ENCODE measurements at regions not wholly inside any gene's neighbourhood (a gene's known extent, or its start where the extent isn't known, plus 50 kb on each side); places are given as distances from the start of the nearest gene placed in this dataset.

DNA sequence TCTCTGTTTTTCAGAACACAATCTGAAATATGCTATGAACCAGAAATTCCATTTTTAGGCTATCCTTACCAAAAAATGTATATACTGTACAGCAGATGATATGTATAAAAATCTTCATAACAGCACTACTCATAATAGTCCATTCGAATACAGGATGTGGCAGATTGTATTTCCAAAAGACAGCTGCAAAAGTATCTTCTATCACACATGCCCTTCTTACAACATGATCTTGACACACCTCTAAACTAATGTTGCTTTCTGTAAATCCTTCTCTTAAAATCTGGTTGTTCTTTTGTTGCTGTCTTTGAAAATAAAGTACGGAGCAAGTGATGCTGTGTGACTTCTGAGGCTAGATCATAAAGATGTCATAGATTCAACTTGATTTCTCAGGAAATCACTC lies 409.9 kb upstream of the LUZP2 start:
- TF ChIP-seq, protein P1, sequence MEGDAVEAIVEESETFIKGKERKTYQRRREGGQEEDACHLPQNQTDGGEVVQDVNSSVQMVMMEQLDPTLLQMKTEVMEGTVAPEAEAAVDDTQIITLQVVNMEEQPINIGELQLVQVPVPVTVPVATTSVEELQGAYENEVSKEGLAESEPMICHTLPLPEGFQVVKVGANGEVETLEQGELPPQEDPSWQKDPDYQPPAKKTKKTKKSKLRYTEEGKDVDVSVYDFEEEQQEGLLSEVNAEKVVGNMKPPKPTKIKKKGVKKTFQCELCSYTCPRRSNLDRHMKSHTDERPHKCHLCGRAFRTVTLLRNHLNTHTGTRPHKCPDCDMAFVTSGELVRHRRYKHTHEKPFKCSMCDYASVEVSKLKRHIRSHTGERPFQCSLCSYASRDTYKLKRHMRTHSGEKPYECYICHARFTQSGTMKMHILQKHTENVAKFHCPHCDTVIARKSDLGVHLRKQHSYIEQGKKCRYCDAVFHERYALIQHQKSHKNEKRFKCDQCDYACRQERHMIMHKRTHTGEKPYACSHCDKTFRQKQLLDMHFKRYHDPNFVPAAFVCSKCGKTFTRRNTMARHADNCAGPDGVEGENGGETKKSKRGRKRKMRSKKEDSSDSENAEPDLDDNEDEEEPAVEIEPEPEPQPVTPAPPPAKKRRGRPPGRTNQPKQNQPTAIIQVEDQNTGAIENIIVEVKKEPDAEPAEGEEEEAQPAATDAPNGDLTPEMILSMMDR (IDR thresholded peaks at IDR 0.05): no peak
- no peak for TF ChIP-seq POLR2A (IDR thresholded peaks at IDR 0.05)
- DNase-seq (no peak), ATAC-seq (no peak)
- intact Hi-C loops (cut with DNase I): no loop called here
- WGBS (ENCODE audit: insufficient coverage, low coverage, low lambda C conversion rate, missing lambda C conversion rate): 34% methylated on average over 2 of the region's 2 CpGs
- H3K4me1 ChIP-seq: no peaks in the 10 kb centered on the region
- H3K9me3 ChIP-seq: no peaks in the 10 kb centered on the region
- no peaks in the 10 kb centered on the region for H3K27me3 ChIP-seq
- no peak overlapping the region for H3K27ac ChIP-seq
- no peak overlapping the region for H3K4me3 ChIP-seq
- H3K36me3 ChIP-seq: no peaks in the 10 kb centered on the region

GRCh38 chr11:24091594-24091993 lies 405.3 kb upstream of the LUZP2 start:
- no peak overlapping the region for H3K27ac ChIP-seq
- intact Hi-C loops (cut with DNase I): no loop called here
- TF ChIP-seq, protein P1 (IDR thresholded peaks at IDR 0.05): no peak
- TF ChIP-seq POLR2A (IDR thresholded peaks at IDR 0.05): no peak
- ATAC-seq: no peak
- H3K27me3 ChIP-seq: no peaks in the 10 kb centered on the region
- no peak for DNase-seq
- no peak overlapping the region for H3K4me3 ChIP-seq
- no peaks in the 10 kb centered on the region for H3K9me3 ChIP-seq
- H3K36me3 ChIP-seq: no peaks in the 10 kb centered on the region
- 67% methylated on average over 2 of the region's 2 CpGs for WGBS (ENCODE audit: insufficient coverage, low coverage, low lambda C conversion rate, missing lambda C conversion rate)
- H3K4me1 ChIP-seq: no peaks in the 10 kb centered on the region

DNA sequence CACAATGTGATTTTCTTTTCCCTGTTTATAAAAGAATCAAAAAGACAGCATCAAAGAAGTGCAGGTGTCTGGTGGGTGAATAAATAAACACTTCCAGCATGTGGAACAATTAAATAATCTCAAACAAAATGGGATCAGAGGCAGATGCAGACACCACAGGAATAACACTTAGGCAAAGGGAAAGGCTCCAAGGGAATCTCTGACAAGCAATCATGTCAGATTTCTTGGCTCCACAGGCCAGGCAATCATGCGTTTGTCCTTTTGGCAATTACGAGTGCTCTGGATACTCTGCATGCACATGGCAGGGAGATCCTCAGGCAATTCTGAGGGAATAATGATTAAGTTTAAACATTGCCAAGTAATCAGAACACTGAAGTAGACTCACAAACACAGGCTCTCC lies 403.5 kb upstream of the LUZP2 start:
- H3K27me3 ChIP-seq: no peaks in the 10 kb centered on the region
- no peaks in the 10 kb centered on the region for H3K4me1 ChIP-seq
- TF ChIP-seq POLR2A (IDR thresholded peaks at IDR 0.05): no peak
- TF ChIP-seq, protein P1 (IDR thresholded peaks at IDR 0.05): no peak
- H3K27ac ChIP-seq: no peak overlapping the region
- no peak overlapping the region for H3K4me3 ChIP-seq
- no peaks in the 10 kb centered on the region for H3K36me3 ChIP-seq
- WGBS (ENCODE audit: insufficient coverage, low coverage, low lambda C conversion rate, missing lambda C conversion rate): 29% methylated on average over 2 of the region's 2 CpGs
- intact Hi-C loops (cut with DNase I): no loop called here
- no peak for ATAC-seq
- DNase-seq: no peak
- H3K9me3 ChIP-seq: no peaks in the 10 kb centered on the region

DNA sequence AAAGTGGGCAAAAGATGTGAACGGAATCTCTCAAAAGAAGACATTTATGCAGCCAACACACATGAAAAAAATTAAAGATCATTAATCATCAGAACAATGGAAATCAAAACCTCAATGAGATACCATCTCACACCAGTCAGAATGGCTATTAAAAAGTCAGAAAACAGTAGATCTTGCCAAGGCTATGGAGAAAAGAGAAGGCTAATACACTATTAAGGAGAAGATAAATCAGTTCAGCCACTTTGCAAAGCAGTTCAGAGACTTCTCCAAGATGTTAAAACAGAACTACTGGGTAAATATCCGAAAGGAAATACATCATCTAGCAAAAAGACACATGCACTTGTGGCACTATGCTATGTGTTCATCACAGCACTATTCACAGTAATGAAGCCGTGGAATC lies 388.2 kb upstream of the LUZP2 start:
- H3K27ac ChIP-seq: no peak overlapping the region
- H3K27me3 ChIP-seq: no peaks in the 10 kb centered on the region
- ATAC-seq: no peak
- H3K9me3 ChIP-seq: no peaks in the 10 kb centered on the region
- no peak overlapping the region for H3K4me3 ChIP-seq
- DNase-seq: no peak
- TF ChIP-seq POLR2A (IDR thresholded peaks at IDR 0.05): no peak
- TF ChIP-seq, protein P1 (IDR thresholded peaks at IDR 0.05): no peak
- WGBS (ENCODE audit: insufficient coverage, low coverage, low lambda C conversion rate, missing lambda C conversion rate): 52% methylated on average over 3 of the region's 3 CpGs
- no peaks in the 10 kb centered on the region for H3K36me3 ChIP-seq
- intact Hi-C loops (cut with DNase I): no loop called here
- no peaks in the 10 kb centered on the region for H3K4me1 ChIP-seq

- H3K4me1 ChIP-seq: no peaks in the 10 kb centered on the region
- no peaks in the 10 kb centered on the region for H3K36me3 ChIP-seq
- whole genome bisulfite sequencing (ENCODE audit: insufficient coverage, low coverage, low lambda C conversion rate, missing lambda C conversion rate): 27% methylated on average over 3 of the region's 3 CpGs
- TF ChIP-seq, protein P1 (IDR thresholded peaks at IDR 0.05): no peak
- TF ChIP-seq POLR2A (IDR thresholded peaks at IDR 0.05): no peak
- no peak overlapping the region for H3K27ac ChIP-seq
- DNase-seq: no peak
- intact Hi-C loops (cut with DNase I): no loop called here
- ATAC-seq: no peak
- H3K27me3 ChIP-seq: no peaks in the 10 kb centered on the region
- H3K4me3 ChIP-seq: no peak overlapping the region
- no peaks in the 10 kb centered on the region for H3K9me3 ChIP-seq
These were observed 374.6 kb upstream of the LUZP2 start for GRCh38 chr11:24122291-24122690.
